ENCODE measurements at regions not wholly inside any gene's neighbourhood (a gene's known extent, or its start where the extent isn't known, plus 50 kb on each side); places are given as distances from the start of the nearest gene placed in this dataset.

- Histone ChIP-seq H3K27me3 (ENCODE audit: low read depth) (no peaks in the 10 kb centered on the region), H3K36me3 (no peaks in the 10 kb centered on the region), H3K27ac (replicated peaks) (peak overlapping the region; percentile 13), H3K9me3 (replicated peaks) (peaks cover 6% of the 10 kb centered on the region), H3K4me1 (peaks cover 7% of the 10 kb centered on the region), H3K4me3 (no peak overlapping the region)
- intact Hi-C loops (cut with micrococcal nuclease) = no loop called here
- no peak for DNase-seq
- TF ChIP-seq, protein P1, sequence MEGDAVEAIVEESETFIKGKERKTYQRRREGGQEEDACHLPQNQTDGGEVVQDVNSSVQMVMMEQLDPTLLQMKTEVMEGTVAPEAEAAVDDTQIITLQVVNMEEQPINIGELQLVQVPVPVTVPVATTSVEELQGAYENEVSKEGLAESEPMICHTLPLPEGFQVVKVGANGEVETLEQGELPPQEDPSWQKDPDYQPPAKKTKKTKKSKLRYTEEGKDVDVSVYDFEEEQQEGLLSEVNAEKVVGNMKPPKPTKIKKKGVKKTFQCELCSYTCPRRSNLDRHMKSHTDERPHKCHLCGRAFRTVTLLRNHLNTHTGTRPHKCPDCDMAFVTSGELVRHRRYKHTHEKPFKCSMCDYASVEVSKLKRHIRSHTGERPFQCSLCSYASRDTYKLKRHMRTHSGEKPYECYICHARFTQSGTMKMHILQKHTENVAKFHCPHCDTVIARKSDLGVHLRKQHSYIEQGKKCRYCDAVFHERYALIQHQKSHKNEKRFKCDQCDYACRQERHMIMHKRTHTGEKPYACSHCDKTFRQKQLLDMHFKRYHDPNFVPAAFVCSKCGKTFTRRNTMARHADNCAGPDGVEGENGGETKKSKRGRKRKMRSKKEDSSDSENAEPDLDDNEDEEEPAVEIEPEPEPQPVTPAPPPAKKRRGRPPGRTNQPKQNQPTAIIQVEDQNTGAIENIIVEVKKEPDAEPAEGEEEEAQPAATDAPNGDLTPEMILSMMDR (IDR thresholded peaks at IDR 0.05; ENCODE audit: borderline replicate concordance) = no peak
Observed at GRCh38 chr7:15874774-15875173, 188.3 kb upstream of the MEOX2 start.

- H3K27ac ChIP-seq (replicated peaks) = no peak overlapping the region
Observed at GRCh38 chr7:15870347-15870746, 183.9 kb upstream of the MEOX2 start.

DNA sequence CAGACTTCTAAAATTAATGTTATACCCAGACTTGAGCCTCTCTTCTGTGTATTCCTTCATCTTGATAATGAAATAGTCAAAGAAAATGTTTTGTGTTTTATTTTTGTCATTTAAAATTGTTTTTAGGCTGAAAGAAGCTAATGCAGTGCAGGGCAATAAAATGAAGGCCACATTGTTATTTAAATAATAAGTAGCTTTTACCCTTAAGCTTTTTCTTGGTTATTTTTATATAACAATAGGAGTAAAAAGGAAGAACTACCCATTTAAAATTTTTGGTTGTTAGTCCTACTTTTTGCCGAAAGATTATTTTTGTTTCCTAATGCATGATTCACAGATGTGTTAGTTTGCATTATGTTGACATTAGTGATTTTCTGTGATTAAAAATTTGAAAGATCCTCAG, 181.0 kb upstream of the MEOX2 start:
- Histone ChIP-seq H3K27ac (replicated peaks) (no peak overlapping the region), H3K9me3 (replicated peaks) (no peaks in the 10 kb centered on the region), H3K27me3 (ENCODE audit: low read depth) (no peaks in the 10 kb centered on the region), H3K4me1 (no peaks in the 10 kb centered on the region), H3K36me3 (no peaks in the 10 kb centered on the region), H3K4me3 (no peak overlapping the region)
- intact Hi-C loops (cut with micrococcal nuclease) = no loop called here
- TF ChIP-seq, protein P1 (IDR thresholded peaks at IDR 0.05; ENCODE audit: borderline replicate concordance) = no peak
- DNase-seq = no peak

More at GRCh38 chr7:15870347-15870746, 183.9 kb upstream of the MEOX2 start:
- TF ChIP-seq, protein P1 (IDR thresholded peaks at IDR 0.05; ENCODE audit: borderline replicate concordance) = no peak
- no peaks in the 10 kb centered on the region for H3K27me3 ChIP-seq (ENCODE audit: low read depth)
- H3K4me3 ChIP-seq = no peak overlapping the region
- H3K36me3 ChIP-seq = no peaks in the 10 kb centered on the region
- no peak for DNase-seq
- intact Hi-C loops (cut with micrococcal nuclease) = no loop called here
- H3K9me3 ChIP-seq (replicated peaks) = no peaks in the 10 kb centered on the region
- peaks cover 7% of the 10 kb centered on the region for H3K4me1 ChIP-seq

DNA sequence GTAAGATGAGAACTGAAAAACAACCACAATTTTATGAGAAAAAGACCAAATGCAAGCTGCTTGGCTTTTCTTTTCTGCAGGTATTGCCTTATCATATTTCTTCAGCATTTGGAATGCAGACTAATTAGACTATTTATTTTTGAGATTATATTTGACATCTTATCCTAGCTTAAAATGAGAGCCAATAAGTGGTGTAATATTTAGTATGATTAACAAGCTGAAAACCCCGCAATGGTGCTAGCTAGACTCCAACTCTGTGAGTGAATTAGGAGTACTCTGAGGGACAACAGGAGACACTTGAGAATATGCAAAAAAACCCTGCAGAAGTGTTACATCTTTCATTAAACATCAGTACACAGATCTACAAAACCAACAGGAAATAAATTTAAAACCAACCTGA, 180.3 kb upstream of the MEOX2 start:
- Histone ChIP-seq H3K27me3 (ENCODE audit: low read depth) (no peaks in the 10 kb centered on the region), H3K9me3 (replicated peaks) (no peaks in the 10 kb centered on the region), H3K4me3 (no peak overlapping the region), H3K27ac (replicated peaks) (no peak overlapping the region), H3K36me3 (no peaks in the 10 kb centered on the region), H3K4me1 (no peaks in the 10 kb centered on the region)
- intact Hi-C loops (cut with micrococcal nuclease) = no loop called here
- DNase-seq = no peak
- TF ChIP-seq, protein P1 (IDR thresholded peaks at IDR 0.05; ENCODE audit: borderline replicate concordance) = no peak

- DNase-seq = no peak
- Histone ChIP-seq H3K4me3 (no peak overlapping the region), H3K4me1 (no peaks in the 10 kb centered on the region), H3K27ac (replicated peaks) (no peak overlapping the region), H3K36me3 (no peaks in the 10 kb centered on the region), H3K9me3 (replicated peaks) (no peaks in the 10 kb centered on the region), H3K27me3 (ENCODE audit: low read depth) (no peaks in the 10 kb centered on the region)
- TF ChIP-seq, protein P1 (IDR thresholded peaks at IDR 0.05; ENCODE audit: borderline replicate concordance) = no peak
- intact Hi-C loops (cut with micrococcal nuclease) = no loop called here
Observed at GRCh38 chr7:15864626-15864991, 178.1 kb upstream of the MEOX2 start.
